Motor neuron (in vitro differentiated cells): ENCODE measurements at regions not wholly inside any gene's neighbourhood (a gene's known extent, or its start where the extent isn't known, plus 50 kb on each side); places are given as distances from the start of the nearest gene placed in this dataset.

Experiments used
- ATAC-seq, 8 experiments: fragments of 200-7000 bp; cut with Tn5 transposase; replicated peaks in 6 of 8; 2 replicates each; pipeline ENCODE4 v1.8.0; 2021; ENCODE audit warnings: mild to moderate bottlenecking in 8 of 8, moderate library complexity in 8 of 8
- H3K27ac ChIP-seq, 2 donors: fragments of 250-450 bp; sonication (Bioruptor Pico); 2 replicates each; pipeline ENCODE4 v1.9.0; 2021; ENCODE audit warnings: antibody characterized with exemption in 2 of 2, mild to moderate bottlenecking in 2 of 2, moderate library complexity in 1 of 2
- H3K4me1 ChIP-seq, 2 donors: fragments of 250-450 bp; sonication (Bioruptor Pico); replicated peaks in 1 of 2; 2 replicates each; pipeline ENCODE4 v1.6.1; 2021; ENCODE audit warnings: antibody characterized with exemption in 2 of 2, mild to moderate bottlenecking in 2 of 2, moderate library complexity in 1 of 2
- H3K4me3 ChIP-seq, 5 donors: fragments of 250-450 bp; sonication (Bioruptor Pico); 2 replicates each; pipeline ENCODE4 v1.9.0; 2021; ENCODE audit warnings: antibody characterized with exemption in 5 of 5, mild to moderate bottlenecking in 5 of 5, moderate library complexity in 4 of 5
- WGBS, 10 experiments: fragments of 450-650 bp; shearing (Covaris generic); methylation state at CpG; one replicate each; pipeline ENCODE4 v1.0.0; 2022; 5-methylcytosine and 5-hydroxymethylcytosine counted together
- in situ Hi-C, 9 experiments: fragments of 400-800 bp; cut with MboI; loops; one replicate each; pipeline ENCODE4 v1.15.0; 2021; ENCODE audit warnings: low sequenced_read_pairs in 9 of 9, low pct_unique_long_range_greater_than_20kb in 2 of 9; ENCODE audit not compliant: unreplicated experiment in 9 of 9

GRCh38 chr17:83193336-83194185 is 114.2 kb downstream of the METRNL start:
- peak in 1 of 8 experiments; percentile 4 for ATAC-seq
- Histone ChIP-seq H3K27ac (no peak overlapping the region), H3K4me1 (no peaks in the 10 kb centered on the region), H3K4me3 (no peak overlapping the region)
- 62 to 85% (median 80%) methylated on average over 3 to 6 of the region's 13 CpGs; no CpG with 5 or more reads in 7 of the 10 experiments for WGBS, 10 experiments
- in situ Hi-C loops = no loop called here

GRCh38 chr17:83194186-83194561 is 114.8 kb downstream of the METRNL start:
- ATAC-seq = no peak
- no peaks in the 10 kb centered on the region for H3K4me1 ChIP-seq
- in situ Hi-C loops = no loop called here
- H3K27ac ChIP-seq = no peak overlapping the region
- H3K4me3 ChIP-seq = no peak overlapping the region
- 74 to 83% (median 80%) methylated on average over 1 to 5 of the region's 7 CpGs; no CpG with 5 or more reads in 5 of the 10 experiments for WGBS, 10 experiments

GRCh38 chr17:83194761-83195329 is 115.4 kb downstream of the METRNL start:
- Histone ChIP-seq H3K27ac (no peak overlapping the region), H3K4me1 (no peaks in the 10 kb centered on the region), H3K4me3 (no peak overlapping the region)
- in situ Hi-C loops = no loop called here
- peak in 3 of 8 experiments; percentile 6 to 31 (median 13) for ATAC-seq
- WGBS, 10 experiments = 98 to 100% (median 100%) methylated on average over 2 to 8 of the region's 24 CpGs; no CpG with 5 or more reads in 6 of the 10 experiments

- in situ Hi-C loops = no loop called here
- H3K27ac ChIP-seq = no peak overlapping the region
- H3K4me1 ChIP-seq = no peaks in the 10 kb centered on the region
- no peak overlapping the region for H3K4me3 ChIP-seq
- ATAC-seq = peak in 3 of 8 experiments; percentile 1 to 7 (median 4)
- WGBS, 10 experiments = 70 to 100% (median 87%) methylated on average over 2 to 9 of the region's 20 CpGs; no CpG with 5 or more reads in 7 of the 10 experiments
Observed at GRCh38 chr17:83195330-83196023, 116.1 kb downstream of the METRNL start.

- H3K4me1 ChIP-seq = no peaks in the 10 kb centered on the region
- H3K4me3 ChIP-seq = no peak overlapping the region
- WGBS, 10 experiments = 51 to 69% (median 56%) methylated on average over 3 to 7 of the region's 9 CpGs; no CpG with 5 or more reads in 7 of the 10 experiments
- in situ Hi-C loops = no loop called here
- ATAC-seq = no peak
- H3K27ac ChIP-seq = no peak overlapping the region
Observed at GRCh38 chr17:83196024-83196365, 116.6 kb downstream of the METRNL start.

GRCh38 chr17:83196366-83196765 is 117.0 kb downstream of the METRNL start:
- in situ Hi-C loops = no loop called here
- WGBS, 10 experiments = 60 to 94% (median 75%) methylated on average over 1 to 8 of the region's 10 CpGs; no CpG with 5 or more reads in 6 of the 10 experiments
- ATAC-seq = no peak
- Histone ChIP-seq H3K4me3 (no peak overlapping the region), H3K27ac (no peak overlapping the region), H3K4me1 (no peaks in the 10 kb centered on the region)

GRCh38 chr17:83196973-83197880 is 117.8 kb downstream of the METRNL start:
- in situ Hi-C loops = no loop called here
- WGBS, 10 experiments = 60 to 100% (median 89%) methylated on average over 1 to 8 of the region's 24 CpGs; no CpG with 5 or more reads in 5 of the 10 experiments
- Histone ChIP-seq H3K4me1 (no peaks in the 10 kb centered on the region), H3K4me3 (no peak overlapping the region), H3K27ac (no peak overlapping the region)
- peak in 3 of 8 experiments; percentile 51 to 85 (median 75) for ATAC-seq

DNA sequence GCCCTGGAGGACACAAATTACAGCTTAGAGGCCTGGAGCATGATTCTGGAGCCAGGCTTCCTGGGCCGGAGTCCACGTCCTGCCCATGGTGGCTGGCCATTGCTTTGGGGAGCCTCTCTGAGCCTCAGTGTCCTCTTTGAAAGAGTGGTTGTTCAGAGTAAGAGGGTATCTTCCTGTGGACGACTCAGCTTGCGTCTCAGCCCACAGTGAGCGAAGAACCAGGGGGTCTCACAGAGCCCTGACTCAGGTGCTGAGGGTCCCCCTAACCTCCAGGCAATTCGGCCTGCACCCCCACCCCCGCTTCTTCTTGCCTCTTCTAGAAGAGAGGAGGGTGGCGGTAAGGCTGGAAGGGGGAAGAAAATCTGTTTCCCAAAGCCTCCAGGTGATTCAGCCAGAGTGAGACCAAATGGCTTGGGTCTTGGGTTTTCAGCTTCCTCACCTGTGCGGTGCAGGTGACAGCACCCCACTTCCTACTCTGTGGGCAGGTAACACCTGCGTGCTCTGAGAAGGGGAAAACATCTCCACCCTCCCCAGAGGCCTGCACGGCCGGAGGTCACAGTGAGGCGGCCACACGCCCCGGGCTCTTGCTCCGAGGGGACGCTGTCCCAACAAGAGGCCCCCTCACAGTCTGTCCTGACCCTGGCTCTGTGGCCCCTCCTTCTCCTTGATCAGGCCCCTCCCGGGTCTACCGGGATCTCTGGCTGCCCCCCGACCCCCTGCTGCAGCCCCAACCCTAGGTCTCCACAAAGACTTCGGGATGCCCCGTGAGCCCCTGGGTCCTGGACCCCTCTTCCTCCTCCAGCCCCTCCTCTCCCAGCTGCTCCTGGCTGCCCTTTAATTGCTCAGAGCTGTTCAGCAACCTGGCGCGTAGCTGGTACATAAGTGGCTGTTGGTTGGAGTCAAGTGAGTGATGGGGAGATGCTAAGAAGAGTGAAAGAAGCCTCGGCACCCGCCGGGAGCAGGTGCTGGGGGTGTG is 119.2 kb downstream of the METRNL start:
- Histone ChIP-seq H3K4me1 (no peaks in the 10 kb centered on the region), H3K27ac (no peak overlapping the region), H3K4me3 (no peak overlapping the region)
- 47 to 100% (median 96%) methylated on average over 2 to 3 of the region's 27 CpGs; no CpG with 5 or more reads in 2 of the 10 experiments for WGBS, 10 experiments
- in situ Hi-C loops = no loop called here
- ATAC-seq = no peak

- peak in 1 of 8 experiments; percentile 11 for ATAC-seq
- 2 to 100% (median 71%) methylated on average over 2 to 13 of the region's 23 CpGs; no CpG with 5 or more reads in 1 of the 10 experiments for WGBS, 10 experiments
- no peak overlapping the region for H3K4me3 ChIP-seq
- no peaks in the 10 kb centered on the region for H3K4me1 ChIP-seq
- in situ Hi-C loops = no loop called here
- H3K27ac ChIP-seq = no peak overlapping the region
Observed at GRCh38 chr17:83199500-83200201, 120.2 kb downstream of the METRNL start.

- ATAC-seq = peak in 3 of 8 experiments; percentile 4 to 68 (median 46)
- 3 to 100% (median 80%) methylated on average over 2 to 11 of the region's 21 CpGs; no CpG with 5 or more reads in 3 of the 10 experiments for WGBS, 10 experiments
- in situ Hi-C loops = no loop called here
- Histone ChIP-seq H3K4me3 (no peak overlapping the region), H3K4me1 (no peaks in the 10 kb centered on the region), H3K27ac (no peak overlapping the region)
Observed at GRCh38 chr17:83200231-83200699, 120.9 kb downstream of the METRNL start.

- in situ Hi-C loops = no loop called here
- WGBS, 10 experiments = 47 to 100% (median 86%) methylated on average over 1 to 3 of the region's 3 CpGs; no CpG with 5 or more reads in 6 of the 10 experiments
- no peak overlapping the region for H3K27ac ChIP-seq
- peak in 2 of 8 experiments; percentile 4 to 61 for ATAC-seq
- no peak overlapping the region for H3K4me3 ChIP-seq
- H3K4me1 ChIP-seq = no peaks in the 10 kb centered on the region
Observed at GRCh38 chr17:83200751-83201150, 121.3 kb downstream of the METRNL start.
